ENCODE measurements at regions not wholly inside any gene's neighbourhood (a gene's known extent, or its start where the extent isn't known, plus 50 kb on each side); places are given as distances from the start of the nearest gene placed in this dataset.

GRCh38 chr2:223114917-223115316, 62.9 kb downstream of the KCNE4 start:
- Mint-ChIP-seq H3K27ac (no peak overlapping the region), H3K4me1 (ENCODE audit: low read depth) (no peaks in the 10 kb centered on the region), H3K4me3 (no peak overlapping the region), H3K9me3 (no peaks in the 10 kb centered on the region), H3K36me3 (ENCODE audit: low read depth) (no peaks in the 10 kb centered on the region), H3K27me3 (peaks cover 1% of the 10 kb centered on the region)
- DNase-seq (no peak), ATAC-seq (no peak)
- ChIA-PET CTCF (no interaction called here), POLR2A (no interaction called here)
- intact Hi-C loops (cut with micrococcal nuclease), result no loop called here
- no peak for TF ChIP-seq CTCF (IDR thresholded peaks at IDR 0.05)

- Mint-ChIP-seq H3K36me3 (ENCODE audit: low read depth) (no peaks in the 10 kb centered on the region), H3K4me3 (no peak overlapping the region), H3K9me3 (no peaks in the 10 kb centered on the region), H3K27ac (no peak overlapping the region), H3K4me1 (ENCODE audit: low read depth) (no peaks in the 10 kb centered on the region), H3K27me3 (no peaks in the 10 kb centered on the region)
- DNase-seq (no peak), ATAC-seq (no peak)
- intact Hi-C loops (cut with micrococcal nuclease), result no loop called here
- ChIA-PET POLR2A (no interaction called here), CTCF (no interaction called here)
- TF ChIP-seq CTCF (IDR thresholded peaks at IDR 0.05), result no peak
Observed at GRCh38 chr2:223117533-223117932, 65.5 kb downstream of the KCNE4 start.

- no peak for TF ChIP-seq CTCF (IDR thresholded peaks at IDR 0.05)
- H3K27ac Mint-ChIP-seq, result no peak overlapping the region
Observed at GRCh38 chr2:223121283-223121682, 69.3 kb downstream of the KCNE4 start.

GRCh38 chr2:223122781-223123180, 70.8 kb downstream of the KCNE4 start:
- H3K27me3 Mint-ChIP-seq, result peaks cover 1% of the 10 kb centered on the region
- ChIA-PET POLR2A (no interaction called here), CTCF (no interaction called here)
- no peak overlapping the region for H3K27ac Mint-ChIP-seq
- H3K9me3 Mint-ChIP-seq, result no peaks in the 10 kb centered on the region
- ATAC-seq (no peak), DNase-seq (no peak)
- H3K4me3 Mint-ChIP-seq, result no peak overlapping the region
- no peak for TF ChIP-seq CTCF (IDR thresholded peaks at IDR 0.05)
- intact Hi-C loops (cut with micrococcal nuclease), result no loop called here
- H3K36me3 Mint-ChIP-seq (ENCODE audit: low read depth), result no peaks in the 10 kb centered on the region
- no peaks in the 10 kb centered on the region for H3K4me1 Mint-ChIP-seq (ENCODE audit: low read depth)

More at GRCh38 chr2:223121283-223121682, 69.3 kb downstream of the KCNE4 start:
- Mint-ChIP-seq H3K27me3 (no peaks in the 10 kb centered on the region), H3K4me3 (no peak overlapping the region), H3K36me3 (ENCODE audit: low read depth) (no peaks in the 10 kb centered on the region), H3K9me3 (no peaks in the 10 kb centered on the region), H3K4me1 (ENCODE audit: low read depth) (no peaks in the 10 kb centered on the region)
- DNase-seq, result no peak
- POLR2A ChIA-PET, result no interaction called here
- CTCF ChIA-PET, result no interaction called here
- intact Hi-C loops (cut with micrococcal nuclease), result no loop called here
- ATAC-seq, result no peak

GRCh38 chr2:223123855-223124610, 72.0 kb downstream of the KCNE4 start:
- ChIA-PET CTCF (no interaction called here), POLR2A (no interaction called here)
- Mint-ChIP-seq H3K9me3 (no peaks in the 10 kb centered on the region), H3K27ac (no peak overlapping the region), H3K27me3 (peaks cover 1% of the 10 kb centered on the region), H3K4me1 (ENCODE audit: low read depth) (no peaks in the 10 kb centered on the region), H3K4me3 (no peak overlapping the region), H3K36me3 (ENCODE audit: low read depth) (no peaks in the 10 kb centered on the region)
- intact Hi-C loops (cut with micrococcal nuclease), result no loop called here
- TF ChIP-seq CTCF (IDR thresholded peaks at IDR 0.05), result no peak
- DNase-seq (no peak), ATAC-seq (no peak)

All from activated CD8-positive, alpha-beta T cell treated with anti-CD3 and anti-CD28 coated beads for 36 hours (primary cell).